ENCODE measurements at regions not wholly inside any gene's neighbourhood (a gene's known extent, or its start where the extent isn't known, plus 50 kb on each side); places are given as distances from the start of the nearest gene placed in this dataset.

DNA sequence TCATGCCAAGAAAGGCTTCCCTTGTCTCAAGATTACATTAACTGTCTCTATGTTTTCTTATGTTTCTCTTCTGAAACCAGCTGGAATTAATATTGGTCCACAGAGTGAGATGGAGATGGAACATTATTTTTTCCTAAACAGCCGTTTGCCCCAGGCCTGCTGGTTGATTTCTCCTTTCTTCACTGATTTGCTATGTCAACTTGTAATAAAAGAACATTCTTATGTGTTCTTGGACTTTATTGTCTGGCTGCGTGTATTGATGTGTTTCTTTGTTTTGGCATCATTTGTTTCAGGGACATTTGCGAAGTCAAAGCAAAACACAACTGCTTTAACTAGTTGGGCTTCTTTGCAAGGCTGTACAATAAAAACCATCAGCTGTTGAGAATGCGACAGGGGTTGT is 168.5 kb downstream of the FAM43A start:
- TF ChIP-seq ZNF837 (tag by site-specific recombination; IDR thresholded peaks at IDR 0.05) (no peak), BCL11A (tag by site-specific recombination; IDR thresholded peaks at IDR 0.05; ENCODE audit: low read depth) (no peak), ZBTB7A (tag by site-specific recombination; IDR thresholded peaks at IDR 0.05; ENCODE audit: low read depth) (no peak), ZNF658 (tag by site-specific recombination; IDR thresholded peaks at IDR 0.05) (no peak), SP2 (tag by site-specific recombination; IDR thresholded peaks at IDR 0.05) (no peak), ZEB2 (tag by site-specific recombination; IDR thresholded peaks at IDR 0.05) (no peak), ZNF16 (tag by site-specific recombination; IDR thresholded peaks at IDR 0.05; ENCODE audit: low read depth) (no peak), ZNF510 (tag by site-specific recombination; IDR thresholded peaks at IDR 0.05; ENCODE audit: insufficient replicate concordance) (no peak), ZNF133 (tag by site-specific recombination; IDR thresholded peaks at IDR 0.05) (no peak), ZNF747 (tag by site-specific recombination; IDR thresholded peaks at IDR 0.05) (no peak)
- TF ChIP-seq, protein P1, sequence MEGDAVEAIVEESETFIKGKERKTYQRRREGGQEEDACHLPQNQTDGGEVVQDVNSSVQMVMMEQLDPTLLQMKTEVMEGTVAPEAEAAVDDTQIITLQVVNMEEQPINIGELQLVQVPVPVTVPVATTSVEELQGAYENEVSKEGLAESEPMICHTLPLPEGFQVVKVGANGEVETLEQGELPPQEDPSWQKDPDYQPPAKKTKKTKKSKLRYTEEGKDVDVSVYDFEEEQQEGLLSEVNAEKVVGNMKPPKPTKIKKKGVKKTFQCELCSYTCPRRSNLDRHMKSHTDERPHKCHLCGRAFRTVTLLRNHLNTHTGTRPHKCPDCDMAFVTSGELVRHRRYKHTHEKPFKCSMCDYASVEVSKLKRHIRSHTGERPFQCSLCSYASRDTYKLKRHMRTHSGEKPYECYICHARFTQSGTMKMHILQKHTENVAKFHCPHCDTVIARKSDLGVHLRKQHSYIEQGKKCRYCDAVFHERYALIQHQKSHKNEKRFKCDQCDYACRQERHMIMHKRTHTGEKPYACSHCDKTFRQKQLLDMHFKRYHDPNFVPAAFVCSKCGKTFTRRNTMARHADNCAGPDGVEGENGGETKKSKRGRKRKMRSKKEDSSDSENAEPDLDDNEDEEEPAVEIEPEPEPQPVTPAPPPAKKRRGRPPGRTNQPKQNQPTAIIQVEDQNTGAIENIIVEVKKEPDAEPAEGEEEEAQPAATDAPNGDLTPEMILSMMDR (tag by site-specific recombination; IDR thresholded peaks at IDR 0.05), result no peak
- TF ChIP-seq, protein P2, sequence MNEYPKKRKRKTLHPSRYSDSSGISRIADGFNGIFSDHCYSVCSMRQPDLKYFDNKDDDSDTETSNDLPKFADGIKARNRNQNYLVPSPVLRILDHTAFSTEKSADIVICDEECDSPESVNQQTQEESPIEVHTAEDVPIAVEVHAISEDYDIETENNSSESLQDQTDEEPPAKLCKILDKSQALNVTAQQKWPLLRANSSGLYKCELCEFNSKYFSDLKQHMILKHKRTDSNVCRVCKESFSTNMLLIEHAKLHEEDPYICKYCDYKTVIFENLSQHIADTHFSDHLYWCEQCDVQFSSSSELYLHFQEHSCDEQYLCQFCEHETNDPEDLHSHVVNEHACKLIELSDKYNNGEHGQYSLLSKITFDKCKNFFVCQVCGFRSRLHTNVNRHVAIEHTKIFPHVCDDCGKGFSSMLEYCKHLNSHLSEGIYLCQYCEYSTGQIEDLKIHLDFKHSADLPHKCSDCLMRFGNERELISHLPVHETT (tag by site-specific recombination; IDR thresholded peaks at IDR 0.05), result no peak
- TF ChIP-seq, protein P3, sequence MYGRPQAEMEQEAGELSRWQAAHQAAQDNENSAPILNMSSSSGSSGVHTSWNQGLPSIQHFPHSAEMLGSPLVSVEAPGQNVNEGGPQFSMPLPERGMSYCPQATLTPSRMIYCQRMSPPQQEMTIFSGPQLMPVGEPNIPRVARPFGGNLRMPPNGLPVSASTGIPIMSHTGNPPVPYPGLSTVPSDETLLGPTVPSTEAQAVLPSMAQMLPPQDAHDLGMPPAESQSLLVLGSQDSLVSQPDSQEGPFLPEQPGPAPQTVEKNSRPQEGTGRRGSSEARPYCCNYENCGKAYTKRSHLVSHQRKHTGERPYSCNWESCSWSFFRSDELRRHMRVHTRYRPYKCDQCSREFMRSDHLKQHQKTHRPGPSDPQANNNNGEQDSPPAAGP (tag by site-specific recombination; IDR thresholded peaks at IDR 0.05), result no peak
